B cell (primary cell): ENCODE measurements at regions not wholly inside any gene's neighbourhood (a gene's known extent, or its start where the extent isn't known, plus 50 kb on each side); places are given as distances from the start of the nearest gene placed in this dataset.

Source experiments
- CTCF ChIP-seq: fragments of 200-600 bp; IDR thresholded peaks from one replicate; pipeline ENCODE4 v1.8.0; 2022; ENCODE audit warnings: antibody characterized with exemption, mild to moderate bottlenecking
- EZH2 ChIP-seq: IDR thresholded peaks from 2 replicates; pipeline ENCODE4 v1.6.1; 2012; ENCODE audit warnings: borderline replicate concordance, low read depth, mild to moderate bottlenecking, moderate library complexity, low read length; ENCODE audit not compliant: insufficient read depth, poor library complexity, severe bottlenecking

GRCh38 chr3:21995079-21995607 is 244.1 kb upstream of the ZNF385D start:
- no peak for TF ChIP-seq EZH2
- TF ChIP-seq CTCF: no peak
